Urothelium cell line (cell line): ENCODE measurements at regions not wholly inside any gene's neighbourhood (a gene's known extent, or its start where the extent isn't known, plus 50 kb on each side); places are given as distances from the start of the nearest gene placed in this dataset.
A peak's percentile ranks its signal among the peaks of the same experiment; 100 is the strongest.

ENCODE experiments used
- DNase-seq: peaks from one replicate; pipeline ENCODE4 v3.0.0; 2011; ENCODE audit warnings: low spot score, mixed read lengths
- FAIRE-seq: peaks from 2 replicates; lab custom pipeline; 2011; peaks lifted over from hg19 to GRCh38; lab: Jason Lieb, UNC

DNA sequence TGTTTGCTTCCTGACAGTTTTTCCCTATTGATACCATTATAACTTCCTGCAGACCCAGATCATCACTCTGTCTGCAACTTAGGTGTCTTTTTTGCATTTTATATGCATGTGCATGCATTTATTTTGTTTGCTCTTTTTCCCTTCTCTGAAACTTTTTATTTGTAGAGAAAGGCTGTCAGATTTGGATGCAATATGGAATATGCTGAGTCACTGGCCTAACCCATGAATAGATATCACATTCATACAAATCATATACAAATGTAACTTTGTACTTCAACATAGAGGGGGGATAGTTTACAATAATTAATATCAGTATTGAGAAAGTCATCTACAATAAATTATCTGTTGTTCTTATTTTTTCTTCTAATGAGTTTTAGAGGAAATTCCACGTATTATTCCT is 1465.0 kb downstream of the EFNB2 start:
- DNase-seq (no peak), FAIRE-seq (no peak)

DNA sequence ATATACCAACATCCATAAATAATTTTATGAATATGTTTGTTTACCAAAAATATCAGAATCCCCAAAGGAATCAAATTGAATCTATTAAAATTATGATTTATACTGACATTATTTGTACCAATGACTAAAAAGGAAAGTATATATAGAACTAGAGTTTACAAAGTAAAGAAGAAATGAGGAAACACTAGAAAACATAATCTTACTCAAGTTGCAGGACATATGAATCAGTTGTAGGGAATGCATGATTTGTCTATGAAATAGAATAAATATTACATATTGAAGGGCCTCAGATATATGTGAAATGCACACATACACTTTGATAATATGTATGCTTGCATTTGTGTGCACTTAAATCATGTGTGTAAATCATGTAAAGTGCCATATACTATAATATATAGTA is 1466.4 kb downstream of the EFNB2 start:
- no peak for FAIRE-seq
- DNase-seq = no peak

- FAIRE-seq (no peak), DNase-seq (no peak)
Observed at GRCh38 chr13:105063676-105064075, 1471.8 kb downstream of the EFNB2 start.

DNA sequence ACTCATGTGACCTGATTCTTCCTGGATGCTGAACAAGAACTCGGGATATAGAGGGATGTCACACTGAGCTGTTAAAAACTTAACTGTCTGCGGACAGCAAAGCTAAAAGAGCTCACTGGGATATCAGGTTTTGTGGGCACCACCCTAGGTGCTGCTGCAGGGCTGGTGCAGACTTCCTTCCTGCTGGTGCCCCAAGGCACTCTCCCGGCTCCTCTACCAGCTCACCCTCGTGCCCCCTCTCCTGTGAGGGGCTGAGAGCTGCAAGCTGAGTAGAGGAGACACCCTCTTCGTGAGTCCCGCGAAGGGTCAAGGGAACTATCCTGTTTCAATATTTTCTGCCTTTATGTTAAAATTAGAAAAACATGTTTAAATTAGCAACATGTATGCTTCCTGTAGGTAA is 1475.7 kb downstream of the EFNB2 start:
- FAIRE-seq (no peak), DNase-seq (no peak)

GRCh38 chr13:105058517-105058916 is 1476.9 kb downstream of the EFNB2 start:
- DNase-seq (no peak), FAIRE-seq (no peak)

GRCh38 chr13:105052711-105053110 is 1482.8 kb downstream of the EFNB2 start:
- FAIRE-seq = no peak
- DNase-seq = no peak

DNA sequence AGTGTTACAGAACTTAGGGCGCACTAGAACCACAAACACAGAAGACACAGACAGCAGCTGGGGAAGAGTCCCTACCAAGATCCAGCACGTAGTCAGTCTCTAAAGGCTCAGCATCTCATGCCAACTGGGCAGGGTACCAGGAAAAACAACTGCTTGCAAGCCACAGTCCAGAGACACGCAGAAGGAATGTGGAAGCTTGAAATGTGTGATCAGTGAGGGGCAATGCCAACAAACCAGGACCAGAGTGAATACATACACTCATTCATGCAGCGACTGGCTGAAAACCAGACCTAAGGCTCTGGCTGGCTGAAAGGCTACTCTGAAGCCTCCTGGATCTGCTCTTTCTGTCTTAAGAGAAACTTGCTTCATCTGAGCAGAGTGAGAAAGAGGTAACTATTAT is 1484.8 kb downstream of the EFNB2 start:
- FAIRE-seq = no peak
- DNase-seq = no peak

GRCh38 chr13:105048677-105049076 is 1486.8 kb downstream of the EFNB2 start:
- no peak for DNase-seq
- no peak for FAIRE-seq

DNA sequence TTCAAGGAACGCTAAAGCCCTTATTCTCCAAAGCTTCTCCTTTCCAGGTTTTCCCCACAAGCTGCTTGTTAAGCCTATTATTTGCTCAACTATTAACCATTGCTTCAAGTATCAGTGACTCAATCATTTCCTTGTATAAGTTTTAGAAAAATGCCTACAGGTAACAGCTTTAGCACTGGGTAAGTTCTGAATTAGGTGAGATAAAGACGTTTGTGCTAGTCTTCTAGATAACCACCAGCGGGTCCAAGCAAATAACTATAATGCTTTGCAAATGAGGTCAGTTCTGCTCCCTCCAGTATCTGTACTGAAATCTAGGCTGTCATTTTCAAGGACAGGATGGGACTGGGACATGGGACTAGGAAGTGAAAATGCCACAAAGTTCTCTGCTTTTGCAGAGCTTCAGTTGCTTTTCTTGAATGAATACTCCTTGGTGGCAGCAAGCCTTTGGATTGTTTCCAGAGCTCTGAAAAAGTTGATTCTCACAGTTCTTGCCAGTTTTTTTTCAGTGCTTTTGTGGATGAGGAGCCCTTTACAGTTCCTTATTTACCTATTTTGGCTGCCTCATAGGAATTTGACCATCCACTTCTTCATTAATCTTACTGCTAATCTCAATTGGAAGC is 1487.7 kb downstream of the EFNB2 start:
- FAIRE-seq (no peak), DNase-seq (no peak)

DNA sequence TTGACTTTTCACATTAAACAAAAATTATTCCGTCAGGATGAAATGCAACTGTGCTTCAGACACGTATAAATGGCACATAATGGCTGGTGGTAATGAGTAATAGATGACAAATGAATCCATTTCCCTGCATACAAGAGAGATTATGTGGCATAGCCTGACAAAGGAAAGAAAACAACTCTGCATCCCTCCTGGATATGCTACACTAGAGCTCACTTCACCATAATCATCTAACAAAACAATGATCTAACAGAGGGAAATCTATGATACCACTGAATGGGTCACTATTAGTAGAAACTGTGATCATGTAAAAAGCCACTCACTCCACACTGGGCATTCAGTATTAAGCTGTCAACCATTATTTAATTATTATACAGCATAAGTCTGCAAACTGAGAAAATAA is 1498.4 kb downstream of the EFNB2 start:
- DNase-seq (no peak), FAIRE-seq (no peak)

DNA sequence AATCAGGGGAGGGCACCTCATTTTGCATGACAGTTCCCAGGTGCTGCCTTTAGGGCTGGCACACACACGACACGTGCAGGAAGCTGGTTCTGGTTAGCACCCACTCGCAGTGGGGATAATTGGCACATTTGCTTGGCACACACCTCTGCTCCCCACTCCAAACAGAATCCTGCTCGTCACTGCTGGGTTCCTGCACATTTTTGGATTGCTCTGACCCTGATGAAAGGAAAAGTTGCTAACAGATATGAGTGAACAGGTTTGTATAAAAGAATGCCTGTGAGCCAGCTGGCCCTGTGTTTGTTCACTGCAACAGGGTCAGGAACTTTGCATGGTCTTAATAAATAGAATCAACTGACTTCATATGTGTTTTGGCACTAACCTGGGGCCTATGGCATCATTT is 1500.4 kb downstream of the EFNB2 start:
- DNase-seq (no peak), FAIRE-seq (no peak)

DNA sequence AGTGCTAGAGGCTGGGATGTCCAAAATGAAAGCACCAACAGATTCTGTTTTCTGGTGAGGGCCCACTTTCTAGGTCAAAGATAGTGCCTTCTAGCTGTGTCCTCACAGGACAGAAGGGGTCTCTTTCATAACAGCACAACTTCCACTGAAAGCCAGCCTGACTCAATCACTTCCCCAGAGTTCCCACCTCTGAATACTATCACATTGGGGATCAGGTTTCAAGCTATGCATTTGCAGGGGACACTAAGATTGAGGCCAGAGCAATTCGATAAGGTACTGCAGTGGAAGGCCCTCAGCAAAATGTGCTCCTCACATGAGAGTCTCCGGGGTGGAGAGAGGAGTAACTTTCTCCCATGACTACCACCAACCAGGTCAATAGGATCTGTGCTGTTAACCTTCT is 1501.5 kb downstream of the EFNB2 start:
- DNase-seq = no peak
- no peak for FAIRE-seq

GRCh38 chr13:105031306-105031705 is 1504.2 kb downstream of the EFNB2 start:
- no peak for FAIRE-seq

DNA sequence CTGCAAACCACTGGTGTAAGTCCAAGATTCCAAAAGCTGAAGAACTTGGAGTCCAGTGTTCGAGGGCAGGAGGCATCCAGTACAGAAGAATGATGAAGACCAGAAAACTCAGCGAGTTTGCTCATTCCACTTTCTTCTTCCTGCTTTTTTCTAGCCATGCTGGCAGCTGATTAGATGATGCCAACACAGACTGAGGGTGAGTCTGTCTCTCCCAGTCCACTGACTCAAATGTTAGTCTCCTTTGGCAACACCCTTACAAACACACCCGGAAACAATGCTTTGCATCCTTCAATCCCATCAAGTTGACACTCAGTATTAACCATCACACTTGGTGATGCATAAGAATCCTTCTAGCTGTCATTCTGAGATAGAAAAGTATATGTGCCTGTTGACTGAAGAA is 1504.6 kb downstream of the EFNB2 start:
- FAIRE-seq (no peak), DNase-seq (no peak)

More at GRCh38 chr13:105031306-105031705, 1504.2 kb downstream of the EFNB2 start:
- no peak for DNase-seq

DNA sequence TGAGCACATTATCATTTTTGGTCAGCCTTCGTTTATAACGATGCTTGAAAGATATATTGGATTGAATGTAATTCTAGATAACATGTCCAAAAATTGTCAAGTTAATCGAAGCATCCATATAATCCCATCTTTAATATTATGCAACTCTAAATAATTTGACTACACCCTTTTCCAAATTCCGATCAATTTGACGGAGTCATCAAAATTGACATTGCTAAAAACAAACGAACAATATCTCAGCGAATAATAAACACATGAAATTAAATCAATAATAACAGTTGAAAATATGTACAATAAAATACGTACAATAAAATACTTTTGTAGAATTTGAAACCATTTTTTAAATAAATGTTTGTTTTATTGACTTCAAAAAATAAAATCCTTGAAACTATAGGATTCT is 1516.4 kb downstream of the EFNB2 start:
- FAIRE-seq = no peak
- no peak for DNase-seq

DNA sequence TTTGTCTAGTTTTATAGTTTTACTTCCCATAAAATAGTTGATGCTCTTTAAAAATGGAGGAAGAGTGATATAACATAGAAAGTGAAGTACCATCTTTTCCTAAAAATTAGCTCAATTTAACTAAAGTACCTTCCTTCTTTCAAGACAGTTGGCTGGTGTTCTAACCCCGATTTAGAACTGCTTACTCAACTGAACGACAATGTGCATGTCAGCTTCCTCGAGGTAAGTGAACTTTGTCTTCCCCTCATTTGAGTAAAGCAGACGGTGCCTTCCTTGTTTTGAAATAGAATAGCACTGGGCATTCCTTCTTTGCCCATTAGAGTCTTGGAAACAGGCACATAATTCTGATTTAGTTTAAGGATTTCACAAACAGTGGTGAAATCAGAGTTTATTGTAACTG is 1519.2 kb downstream of the EFNB2 start:
- DNase-seq (no peak), FAIRE-seq (no peak)

- FAIRE-seq (no peak), DNase-seq (no peak)
Observed at GRCh38 chr13:105008604-105009003, 1526.9 kb downstream of the EFNB2 start.

DNA sequence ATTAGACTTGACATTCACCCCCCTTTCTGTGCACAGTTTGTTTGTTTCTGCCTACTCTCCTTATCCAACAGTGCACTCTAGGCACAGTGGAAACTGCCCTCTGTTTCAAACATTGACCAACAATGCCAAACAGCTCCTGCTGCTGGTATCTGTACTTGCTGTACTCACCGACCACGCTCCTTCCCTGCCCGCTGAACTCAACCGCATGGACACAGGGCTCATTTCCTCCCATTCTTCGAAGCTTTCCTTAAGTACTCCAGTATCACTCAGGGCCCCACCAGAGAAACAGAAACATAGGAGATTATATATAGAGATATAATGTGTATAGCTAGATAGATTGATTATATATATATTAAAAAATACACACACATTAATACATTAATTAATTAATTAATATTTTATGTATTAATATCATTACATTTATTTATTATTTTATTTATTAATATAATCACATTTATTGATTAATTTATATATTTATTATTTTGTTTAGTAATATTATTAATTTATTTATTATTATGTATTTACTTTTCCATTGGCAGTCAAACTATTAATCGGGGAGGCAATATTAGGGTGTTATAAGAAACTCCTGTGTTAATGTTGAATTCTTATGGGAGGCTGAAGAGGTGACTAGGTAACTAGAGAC is 1528.2 kb downstream of the EFNB2 start:
- no peak for FAIRE-seq
- no peak for DNase-seq

GRCh38 chr13:104996022-104996421 is 1539.4 kb downstream of the EFNB2 start:
- FAIRE-seq (no peak), DNase-seq (no peak)

DNA sequence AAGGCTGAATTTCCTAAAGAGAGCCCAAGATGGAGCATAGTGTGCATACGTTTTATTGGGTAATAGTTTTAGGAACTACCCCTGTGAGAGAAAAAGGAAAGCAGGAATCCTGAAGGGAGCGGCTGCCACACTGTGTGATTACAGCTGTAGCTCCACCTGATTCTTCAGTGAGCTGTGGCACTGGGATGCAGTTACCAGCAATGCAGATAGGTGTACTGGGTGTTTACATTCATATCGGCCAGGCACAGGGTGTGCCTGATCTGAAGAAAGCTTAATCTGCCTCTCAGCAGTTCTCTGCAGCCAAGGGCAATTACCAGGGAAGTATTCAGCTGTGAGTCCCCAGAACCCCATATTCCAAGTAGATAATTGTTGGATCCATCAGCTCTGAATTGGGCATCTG is 1541.8 kb downstream of the EFNB2 start:
- FAIRE-seq (no peak), DNase-seq (no peak)

DNA sequence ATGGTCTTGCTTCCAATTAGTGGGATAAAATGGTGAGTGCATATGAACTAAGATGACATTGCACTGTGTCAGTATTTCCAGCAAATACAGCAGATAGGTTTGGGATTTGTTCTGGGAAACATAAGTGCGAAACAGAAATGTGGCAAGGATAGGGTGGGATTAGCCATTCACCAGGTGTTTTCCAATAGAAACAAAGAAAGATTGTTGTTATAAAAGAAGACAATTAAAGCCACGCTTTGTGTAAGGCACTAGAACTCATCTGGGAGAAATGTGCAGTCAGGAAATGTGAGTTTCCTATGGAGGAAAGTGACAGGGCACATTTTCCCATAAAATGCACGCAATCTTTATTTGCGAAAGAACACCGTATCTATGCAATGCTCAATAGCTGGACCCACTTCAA is 1547.8 kb downstream of the EFNB2 start:
- DNase-seq (no peak), FAIRE-seq (no peak)

GRCh38 chr13:104984296-104984818 is 1551.1 kb downstream of the EFNB2 start:
- DNase-seq (peak; percentile 5), FAIRE-seq (no peak)

DNA sequence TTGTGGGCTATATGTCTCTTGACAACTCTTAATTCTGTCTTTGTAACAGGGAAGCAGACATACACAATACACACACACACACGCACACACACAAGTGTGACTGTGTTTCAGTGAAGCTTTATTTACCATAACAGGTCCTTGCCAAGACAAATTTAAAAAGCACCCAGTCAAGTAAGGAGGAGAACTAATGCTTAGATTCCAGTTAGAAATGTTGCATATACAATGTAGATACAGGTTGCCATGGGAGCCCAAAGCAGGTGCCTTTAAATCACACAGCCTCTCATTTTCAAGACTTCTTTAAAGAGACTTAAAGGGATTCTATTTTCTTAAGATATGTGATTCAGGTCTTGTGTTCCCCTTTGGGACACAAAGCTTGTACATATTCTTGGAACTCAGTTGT is 1551.9 kb downstream of the EFNB2 start:
- no peak for FAIRE-seq

More for the DNA sequence above, 1551.9 kb downstream of the EFNB2 start:
- DNase-seq = no peak
